Lung (tissue), 11 donors: ENCODE measurements at regions not wholly inside any gene's neighbourhood (a gene's known extent, or its start where the extent isn't known, plus 50 kb on each side); places are given as distances from the start of the nearest gene placed in this dataset.
A peak's percentile ranks its signal among the peaks of the same experiment; 100 is the strongest.

Source experiments
- ATAC-seq: fragments of 200-7000 bp; cut with Tn5 transposase; one replicate; pipeline ENCODE4 v1.9.1; 2020; ENCODE audit warnings: moderate number of reproducible peaks; ENCODE audit not compliant: insufficient read depth, low FRiP score
- DNase-seq, 3 donors: peaks; one replicate each; pipeline ENCODE4 v3.0.0-alpha.2; 2013 to 2017
- H3K27ac ChIP-seq, 2 donors: one replicate each; pipeline ENCODE4 v1.5.1; 2013; ENCODE audit warnings: mild to moderate bottlenecking in 2 of 2, moderate library complexity in 2 of 2, control low read depth in 1 of 2, inconsistent platforms in 1 of 2, low read depth in 1 of 2, low read length in 1 of 2
- H3K27me3 ChIP-seq, 3 donors: one replicate each; pipeline ENCODE4 v1.5.1; 2013; ENCODE audit warnings: low read length in 2 of 3; ENCODE audit not compliant: control insufficient read depth in 3 of 3, insufficient read depth in 3 of 3
- H3K36me3 ChIP-seq, 4 donors: one replicate each; pipeline ENCODE4 v1.5.1; 2013; ENCODE audit warnings: low read length in 4 of 4, mild to moderate bottlenecking in 1 of 4, moderate library complexity in 1 of 4; ENCODE audit not compliant: control insufficient read depth in 4 of 4, insufficient read depth in 4 of 4
- H3K4me1 ChIP-seq, 5 donors: one replicate each; pipeline ENCODE4 v1.5.1; 2013; ENCODE audit warnings: low read length in 5 of 5, mild to moderate bottlenecking in 2 of 5, moderate library complexity in 1 of 5; ENCODE audit not compliant: control insufficient read depth in 5 of 5, insufficient read depth in 5 of 5
- H3K4me3 ChIP-seq: one replicate; pipeline ENCODE4 v1.5.1; 2013; ENCODE audit warnings: mild to moderate bottlenecking, control low read depth, moderate library complexity
- H3K9ac ChIP-seq, 2 donors: one replicate each; pipeline ENCODE4 v1.5.1; 2013; ENCODE audit warnings: low read length in 2 of 2, control low read depth in 1 of 2; ENCODE audit not compliant: insufficient read depth in 1 of 2
- H3K9me3 ChIP-seq, 4 donors: one replicate each; pipeline ENCODE4 v1.5.1; 2013; ENCODE audit warnings: low read length in 3 of 4, mild to moderate bottlenecking in 1 of 4, moderate library complexity in 1 of 4; ENCODE audit not compliant: control insufficient read depth in 4 of 4, insufficient read depth in 3 of 4
- WGBS, 2 donors: extraction: QIAGEN DNeasy Blood & Tissue Kit; methylation state at CpG; one replicate each; pipeline ENCODE4 v1.1.7; 2013; 5-methylcytosine and 5-hydroxymethylcytosine counted together
- TF ChIP-seq, protein P1 (sequence below): IDR thresholded peaks from 2 replicates; pipeline ENCODE4 v1.5.1; 2012; ENCODE audit warnings: mild to moderate bottlenecking; ENCODE audit errors: control extremely low read depth, extremely low read depth
- donor health status: control.
- donor health status: control.
- donor health status: Bipolar disorder and iron deficiency.
- donor health status: healthy.
- donor health status: DM: yes; HTN: yes; CAD: no.

DNA sequence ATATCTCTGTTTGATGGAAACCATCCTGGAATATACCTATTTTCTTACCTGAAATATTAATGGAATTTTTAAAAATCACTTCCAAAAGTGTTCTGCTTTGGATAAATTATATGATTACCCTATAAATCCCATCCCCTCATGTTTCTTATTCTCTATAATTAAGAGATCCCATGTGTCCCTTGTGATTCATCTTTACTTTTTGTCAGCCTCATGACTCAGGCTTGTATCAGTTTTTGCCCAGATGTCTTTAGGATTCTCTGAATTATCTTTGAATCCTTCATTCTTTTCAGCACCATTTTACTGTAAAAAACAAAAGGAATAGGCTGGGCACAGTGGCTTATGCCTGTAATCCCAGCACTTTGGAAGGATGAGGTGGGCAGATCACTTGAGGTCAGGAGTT, 804.5 kb upstream of the CITED2 start:
- TF ChIP-seq, protein P1, sequence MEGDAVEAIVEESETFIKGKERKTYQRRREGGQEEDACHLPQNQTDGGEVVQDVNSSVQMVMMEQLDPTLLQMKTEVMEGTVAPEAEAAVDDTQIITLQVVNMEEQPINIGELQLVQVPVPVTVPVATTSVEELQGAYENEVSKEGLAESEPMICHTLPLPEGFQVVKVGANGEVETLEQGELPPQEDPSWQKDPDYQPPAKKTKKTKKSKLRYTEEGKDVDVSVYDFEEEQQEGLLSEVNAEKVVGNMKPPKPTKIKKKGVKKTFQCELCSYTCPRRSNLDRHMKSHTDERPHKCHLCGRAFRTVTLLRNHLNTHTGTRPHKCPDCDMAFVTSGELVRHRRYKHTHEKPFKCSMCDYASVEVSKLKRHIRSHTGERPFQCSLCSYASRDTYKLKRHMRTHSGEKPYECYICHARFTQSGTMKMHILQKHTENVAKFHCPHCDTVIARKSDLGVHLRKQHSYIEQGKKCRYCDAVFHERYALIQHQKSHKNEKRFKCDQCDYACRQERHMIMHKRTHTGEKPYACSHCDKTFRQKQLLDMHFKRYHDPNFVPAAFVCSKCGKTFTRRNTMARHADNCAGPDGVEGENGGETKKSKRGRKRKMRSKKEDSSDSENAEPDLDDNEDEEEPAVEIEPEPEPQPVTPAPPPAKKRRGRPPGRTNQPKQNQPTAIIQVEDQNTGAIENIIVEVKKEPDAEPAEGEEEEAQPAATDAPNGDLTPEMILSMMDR, result no peak
- Histone ChIP-seq H3K36me3 (no peaks in the 10 kb centered on the region), H3K9ac (no peak overlapping the region), H3K4me1 (peaks cover 0 to 2% (median 0%) of the 10 kb centered on the region in 5 donors), H3K27me3 (no peaks in the 10 kb centered on the region), H3K27ac (no peak overlapping the region), H3K9me3 (no peaks in the 10 kb centered on the region), H3K4me3 (no peak overlapping the region)
- DNase-seq (no peak), ATAC-seq (no peak)

DNA sequence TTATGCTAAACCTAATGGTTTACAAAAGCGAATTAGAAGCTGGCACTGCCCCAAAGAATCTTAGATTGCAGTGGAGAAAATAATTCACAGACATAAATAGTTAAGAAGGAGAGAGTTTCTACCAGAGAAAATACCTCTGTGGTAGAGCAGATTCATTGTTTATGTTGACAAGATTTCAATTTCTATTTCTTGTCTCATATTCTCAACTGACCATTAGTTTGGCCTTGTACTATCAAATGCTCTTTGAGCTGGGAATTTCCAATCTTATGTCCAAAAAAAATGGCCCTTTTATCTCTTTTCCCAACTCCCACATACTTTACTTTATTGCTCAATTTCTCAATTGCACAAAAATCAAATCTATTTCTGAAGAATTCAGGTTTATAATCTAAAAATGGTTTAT, 804.1 kb upstream of the CITED2 start:
- Histone ChIP-seq H3K36me3 (no peaks in the 10 kb centered on the region), H3K4me1 (peaks cover 0 to 2% (median 0%) of the 10 kb centered on the region in 5 donors), H3K9me3 (no peaks in the 10 kb centered on the region), H3K9ac (no peak overlapping the region), H3K27me3 (no peaks in the 10 kb centered on the region), H3K27ac (no peak overlapping the region), H3K4me3 (no peak overlapping the region)
- WGBS, 2 donors, result 73 to 81% methylated on average over 1 of the region's 1 CpG
- peak in 2 of 3 donors; percentile 34 to 37 for DNase-seq
- TF ChIP-seq, protein P1, result no peak
- no peak for ATAC-seq

DNA sequence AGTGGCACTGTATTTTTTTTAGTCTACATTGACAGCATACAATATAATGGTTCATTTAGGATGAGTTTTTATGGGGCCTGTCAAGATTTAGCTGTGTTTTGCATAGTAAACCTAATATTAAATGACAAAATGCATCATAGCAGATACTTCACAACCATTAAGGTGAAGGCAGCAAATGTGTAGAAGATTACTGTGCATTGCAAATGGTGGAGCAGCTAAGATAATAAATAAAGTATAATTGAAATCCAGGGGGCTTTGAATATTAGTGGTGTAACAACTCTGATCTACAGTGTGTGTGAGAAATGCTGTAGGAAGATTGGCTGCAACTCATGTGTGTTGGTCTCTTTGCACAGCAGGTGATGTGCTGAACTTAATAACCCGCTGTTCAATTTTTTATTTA, 801.9 kb upstream of the CITED2 start:
- Histone ChIP-seq H3K27ac (no peak overlapping the region), H3K36me3 (no peaks in the 10 kb centered on the region), H3K27me3 (no peaks in the 10 kb centered on the region), H3K4me3 (no peak overlapping the region), H3K9me3 (no peaks in the 10 kb centered on the region), H3K4me1 (peaks cover 0 to 2% (median 0%) of the 10 kb centered on the region in 5 donors), H3K9ac (no peak overlapping the region)
- 93 to 100% methylated on average over 1 of the region's 1 CpG for WGBS, 2 donors
- TF ChIP-seq, protein P1, result no peak
- ATAC-seq, result no peak
- no peak for DNase-seq

DNA sequence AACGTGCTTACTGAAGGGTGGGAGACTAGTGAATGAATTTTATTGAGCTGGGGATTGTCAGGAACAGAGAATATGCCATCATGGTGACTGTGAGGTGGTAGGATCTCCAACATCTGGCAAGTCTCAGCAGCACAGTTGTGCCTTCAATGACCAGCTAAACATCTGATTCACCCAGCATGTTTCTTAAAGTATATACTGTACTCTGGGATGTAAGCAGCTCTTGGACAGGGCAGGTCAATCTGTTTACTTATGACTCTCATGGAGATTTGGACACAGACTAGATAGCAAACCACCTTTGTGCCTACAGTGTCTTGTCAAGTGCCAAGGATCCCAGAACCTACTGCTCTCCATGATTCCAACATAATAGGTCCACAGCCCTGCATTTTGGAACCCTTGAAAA, 801.0 kb upstream of the CITED2 start:
- TF ChIP-seq, protein P1, result no peak
- Histone ChIP-seq H3K9ac (no peak overlapping the region), H3K36me3 (no peaks in the 10 kb centered on the region), H3K27me3 (no peaks in the 10 kb centered on the region), H3K4me3 (no peak overlapping the region), H3K27ac (no peak overlapping the region), H3K4me1 (peaks cover 0 to 2% (median 0%) of the 10 kb centered on the region in 5 donors), H3K9me3 (peaks cover 0 to 3% (median 0%) of the 10 kb centered on the region in 4 donors)
- 92 to 94% methylated on average over 1 of the region's 1 CpG for WGBS, 2 donors
- ATAC-seq, result no peak
- no peak for DNase-seq
